ENCODE measurements at regions not wholly inside any gene's neighbourhood (a gene's known extent, or its start where the extent isn't known, plus 50 kb on each side); places are given as distances from the start of the nearest gene placed in this dataset.
"Not testable (repeated sequence)": the region's sequence is repeated elsewhere in the genome, so short reads cannot be mapped to it uniquely, and the experiment has no call there.

GRCh38 chr3:101913168-101913567, 63.9 kb downstream of the NFKBIZ start:
- DNase-seq (ENCODE audit: low read depth in 2 of 2) = no peak

- not testable (repeated sequence) for DNase-seq (ENCODE audit: low read depth in 2 of 2)
Measured at GRCh38 chr3:101917761-101918160, 68.4 kb downstream of the NFKBIZ start.

GRCh38 chr3:101922151-101922725, 72.9 kb downstream of the NFKBIZ start:
- not testable (repeated sequence) for DNase-seq (ENCODE audit: low read depth in 2 of 2)

- not testable (repeated sequence) for DNase-seq (ENCODE audit: low read depth in 2 of 2)
Measured at GRCh38 chr3:101924621-101925020, 75.3 kb downstream of the NFKBIZ start.

- not testable (repeated sequence) for DNase-seq (ENCODE audit: low read depth in 2 of 2)
Measured at GRCh38 chr3:101925124-101925523, 75.8 kb downstream of the NFKBIZ start.

- no peak for DNase-seq (ENCODE audit: low read depth in 2 of 2)
Measured at GRCh38 chr3:101925564-101925963, 76.2 kb downstream of the NFKBIZ start.

GRCh38 chr3:101926594-101927105, 77.3 kb downstream of the NFKBIZ start:
- DNase-seq (ENCODE audit: low read depth in 2 of 2) = no peak

- no peak for DNase-seq (ENCODE audit: low read depth in 2 of 2)
Measured at GRCh38 chr3:101928890-101929289, 79.6 kb downstream of the NFKBIZ start.

- no peak for DNase-seq (ENCODE audit: low read depth in 2 of 2)
Measured at GRCh38 chr3:101931081-101931480, 81.8 kb downstream of the NFKBIZ start.

GRCh38 chr3:101932326-101933068, 83.2 kb downstream of the NFKBIZ start:
- DNase-seq (ENCODE audit: low read depth in 2 of 2) = no peak

GRCh38 chr3:101936419-101937356, 87.4 kb downstream of the NFKBIZ start:
- DNase-seq (ENCODE audit: low read depth in 2 of 2) = no peak

GRCh38 chr3:101938262-101938847, 89.0 kb downstream of the NFKBIZ start:
- DNase-seq (ENCODE audit: low read depth in 2 of 2) = no peak

- DNase-seq (ENCODE audit: low read depth in 2 of 2) = no peak
Measured at GRCh38 chr3:101939361-101940049, 90.2 kb downstream of the NFKBIZ start.

GRCh38 chr3:101940521-101941317, 91.4 kb downstream of the NFKBIZ start:
- DNase-seq (ENCODE audit: low read depth in 2 of 2) = no peak

GRCh38 chr3:101941318-101942040, 92.2 kb downstream of the NFKBIZ start:
- no peak for DNase-seq (ENCODE audit: low read depth in 2 of 2)

- DNase-seq (ENCODE audit: low read depth in 2 of 2) = no peak
Measured at GRCh38 chr3:101942356-101942755, 93.0 kb downstream of the NFKBIZ start.

GRCh38 chr3:101943029-101943428, 93.7 kb downstream of the NFKBIZ start:
- DNase-seq (ENCODE audit: low read depth in 2 of 2) = no peak

- no peak for DNase-seq (ENCODE audit: low read depth in 2 of 2)
Measured at GRCh38 chr3:101944308-101944707, 95.0 kb downstream of the NFKBIZ start.

GRCh38 chr3:101945980-101946379, 96.7 kb downstream of the NFKBIZ start:
- no peak for DNase-seq (ENCODE audit: low read depth in 2 of 2)

- DNase-seq (ENCODE audit: low read depth in 2 of 2) = no peak
Measured at GRCh38 chr3:101946906-101947305, 97.6 kb downstream of the NFKBIZ start.

All from stimulated activated CD4-positive, alpha-beta T cell treated with anti-CD3 and anti-CD28 coated beads, Interleukin-4, amount 100 ng/mL, for 48 hours (primary cell).